ENCODE measurements at regions not wholly inside any gene's neighbourhood (a gene's known extent, or its start where the extent isn't known, plus 50 kb on each side); places are given as distances from the start of the nearest gene placed in this dataset.
"Not testable (repeated sequence)": the region's sequence is repeated elsewhere in the genome, so short reads cannot be mapped to it uniquely, and the experiment has no call there.

- H3K14ac ChIP-seq (ENCODE audit: low read length) = no peak overlapping the region
- H2BK5ac ChIP-seq (ENCODE audit: low read depth, low read length, poor library complexity) = no peak overlapping the region
- H3K79me2 ChIP-seq (ENCODE audit: control insufficient read depth, insufficient read depth, low read length, poor library complexity) = no peaks in the 10 kb centered on the region
- no peak overlapping the region for H4K8ac ChIP-seq (ENCODE audit: low read depth, low read length)
- H2BK120ac ChIP-seq (ENCODE audit: insufficient read depth, low read length, poor library complexity) = no peak overlapping the region
- H3K27ac ChIP-seq (ENCODE audit: low read depth, low read length) = no peak overlapping the region
- no peaks in the 10 kb centered on the region for H3K36me3 ChIP-seq (ENCODE audit: control insufficient read depth in 1 of 2, insufficient read depth in 2 of 2, low read length in 2 of 2)
- no peaks in the 10 kb centered on the region for H3K4me1 ChIP-seq (ENCODE audit: control insufficient read depth in 1 of 2, insufficient read depth in 2 of 2, low read length in 2 of 2)
- no peak overlapping the region for H4K12ac ChIP-seq (ENCODE audit: low read depth, low read length)
- no peak overlapping the region for H2AFZ ChIP-seq (ENCODE audit: insufficient read depth, low read length, poor library complexity)
- H3K18ac ChIP-seq (ENCODE audit: low read length) = no peak overlapping the region
- H3K23ac ChIP-seq (ENCODE audit: low read length) = no peak overlapping the region
- no peaks in the 10 kb centered on the region for H3K27me3 ChIP-seq (ENCODE audit: insufficient read depth, low read length)
- H3K4me3 ChIP-seq (ENCODE audit: low read depth, low read length) = no peak overlapping the region
- no peak for DNase-seq
- no peaks in the 10 kb centered on the region for H3K79me1 ChIP-seq (ENCODE audit: low read length)
- H3K9me3 ChIP-seq (ENCODE audit: insufficient read depth, low read depth, low read length) = no peaks in the 10 kb centered on the region
- no peak overlapping the region for H2BK12ac ChIP-seq (ENCODE audit: low read length)
- no peak overlapping the region for H3K4ac ChIP-seq (ENCODE audit: low read depth, low read length)
- no CpG with 5 or more reads among the region's 7 CpGs for WGBS (ENCODE audit: extremely low coverage, insufficient coverage, insufficient read length)
- no peak overlapping the region for H3K9ac ChIP-seq (ENCODE audit: low read length)
- no peak overlapping the region for H4K91ac ChIP-seq (ENCODE audit: low read depth, low read length)
- no peak overlapping the region for H2AK5ac ChIP-seq (ENCODE audit: low read length)
- H3K4me2 ChIP-seq (ENCODE audit: low read length) = no peak overlapping the region
Measured at GRCh38 chr5:87732875-87733768, 320.4 kb upstream of the CCNH start.

GRCh38 chr5:87729781-87730180 lies 317.1 kb upstream of the CCNH start:
- H3K9ac ChIP-seq (ENCODE audit: low read length) = no peak overlapping the region
- no peak overlapping the region for H3K14ac ChIP-seq (ENCODE audit: low read length)
- no peak overlapping the region for H2BK5ac ChIP-seq (ENCODE audit: low read depth, low read length, poor library complexity)
- H3K4me3 ChIP-seq (ENCODE audit: low read depth, low read length) = no peak overlapping the region
- H4K91ac ChIP-seq (ENCODE audit: low read depth, low read length) = no peak overlapping the region
- H3K79me1 ChIP-seq (ENCODE audit: low read length) = no peaks in the 10 kb centered on the region
- no peak overlapping the region for H3K4me2 ChIP-seq (ENCODE audit: low read length)
- H2AFZ ChIP-seq (ENCODE audit: insufficient read depth, low read length, poor library complexity) = no peak overlapping the region
- H2AK5ac ChIP-seq (ENCODE audit: low read length) = no peak overlapping the region
- H3K4me1 ChIP-seq (ENCODE audit: control insufficient read depth in 1 of 2, insufficient read depth in 2 of 2, low read length in 2 of 2) = no peaks in the 10 kb centered on the region
- H2BK120ac ChIP-seq (ENCODE audit: insufficient read depth, low read length, poor library complexity) = no peak overlapping the region
- H3K27me3 ChIP-seq (ENCODE audit: insufficient read depth, low read length) = no peaks in the 10 kb centered on the region
- no peak overlapping the region for H3K27ac ChIP-seq (ENCODE audit: low read depth, low read length)
- no peak for DNase-seq
- H3K36me3 ChIP-seq (ENCODE audit: control insufficient read depth in 1 of 2, insufficient read depth in 2 of 2, low read length in 2 of 2) = no peaks in the 10 kb centered on the region
- no peak overlapping the region for H3K4ac ChIP-seq (ENCODE audit: low read depth, low read length)
- no peak overlapping the region for H2BK12ac ChIP-seq (ENCODE audit: low read length)
- H3K79me2 ChIP-seq (ENCODE audit: control insufficient read depth, insufficient read depth, low read length, poor library complexity) = no peaks in the 10 kb centered on the region
- no peak overlapping the region for H3K23ac ChIP-seq (ENCODE audit: low read length)
- no peak overlapping the region for H3K18ac ChIP-seq (ENCODE audit: low read length)
- no peak overlapping the region for H4K8ac ChIP-seq (ENCODE audit: low read depth, low read length)
- H3K9me3 ChIP-seq (ENCODE audit: insufficient read depth, low read depth, low read length) = no peaks in the 10 kb centered on the region
- no peak overlapping the region for H4K12ac ChIP-seq (ENCODE audit: low read depth, low read length)

- Histone ChIP-seq H2AFZ (ENCODE audit: insufficient read depth, low read length, poor library complexity) (no peak overlapping the region), H4K91ac (ENCODE audit: low read depth, low read length) (no peak overlapping the region), H2AK5ac (ENCODE audit: low read length) (no peak overlapping the region), H3K23ac (ENCODE audit: low read length) (no peak overlapping the region), H3K79me2 (ENCODE audit: control insufficient read depth, insufficient read depth, low read length, poor library complexity) (no peaks in the 10 kb centered on the region), H3K4me2 (ENCODE audit: low read length) (no peak overlapping the region), H3K4ac (ENCODE audit: low read depth, low read length) (no peak overlapping the region), H3K9ac (ENCODE audit: low read length) (no peak overlapping the region), H2BK12ac (ENCODE audit: low read length) (no peak overlapping the region), H2BK120ac (ENCODE audit: insufficient read depth, low read length, poor library complexity) (no peak overlapping the region), H2BK5ac (ENCODE audit: low read depth, low read length, poor library complexity) (no peak overlapping the region), H3K79me1 (ENCODE audit: low read length) (no peaks in the 10 kb centered on the region), H3K4me1 (ENCODE audit: control insufficient read depth in 1 of 2, insufficient read depth in 2 of 2, low read length in 2 of 2) (no peaks in the 10 kb centered on the region), H3K36me3 (ENCODE audit: control insufficient read depth in 1 of 2, insufficient read depth in 2 of 2, low read length in 2 of 2) (no peaks in the 10 kb centered on the region), H4K12ac (ENCODE audit: low read depth, low read length) (no peak overlapping the region), H4K8ac (ENCODE audit: low read depth, low read length) (no peak overlapping the region), H3K9me3 (ENCODE audit: insufficient read depth, low read depth, low read length) (peaks cover 5% of the 10 kb centered on the region), H3K18ac (ENCODE audit: low read length) (no peak overlapping the region), H3K27ac (ENCODE audit: low read depth, low read length) (no peak overlapping the region), H3K4me3 (ENCODE audit: low read depth, low read length) (no peak overlapping the region), H3K14ac (ENCODE audit: low read length) (no peak overlapping the region), H3K27me3 (ENCODE audit: insufficient read depth, low read length) (no peaks in the 10 kb centered on the region)
- no CpG with 5 or more reads among the region's 3 CpGs for WGBS (ENCODE audit: extremely low coverage, insufficient coverage, insufficient read length)
- no peak for DNase-seq
Measured at GRCh38 chr5:87722286-87722685, 309.6 kb upstream of the CCNH start.

- not testable (repeated sequence) for H4K12ac ChIP-seq (ENCODE audit: low read depth, low read length); H2BK5ac ChIP-seq (ENCODE audit: low read depth, low read length, poor library complexity); H2AFZ ChIP-seq (ENCODE audit: insufficient read depth, low read length, poor library complexity); H3K4me3 ChIP-seq (ENCODE audit: low read depth, low read length); H2BK120ac ChIP-seq (ENCODE audit: insufficient read depth, low read length, poor library complexity); H2BK12ac ChIP-seq (ENCODE audit: low read length); H3K27ac ChIP-seq (ENCODE audit: low read depth, low read length); H4K8ac ChIP-seq (ENCODE audit: low read depth, low read length); H2AK5ac ChIP-seq (ENCODE audit: low read length); H3K4ac ChIP-seq (ENCODE audit: low read depth, low read length); H3K14ac ChIP-seq (ENCODE audit: low read length); H3K9ac ChIP-seq (ENCODE audit: low read length); H3K9me3 ChIP-seq (ENCODE audit: insufficient read depth, low read depth, low read length); H3K18ac ChIP-seq (ENCODE audit: low read length); H3K23ac ChIP-seq (ENCODE audit: low read length); H3K4me1 ChIP-seq (ENCODE audit: control insufficient read depth in 1 of 2, insufficient read depth in 2 of 2, low read length in 2 of 2); H3K79me1 ChIP-seq (ENCODE audit: low read length); H3K27me3 ChIP-seq (ENCODE audit: insufficient read depth, low read length); DNase-seq; H3K79me2 ChIP-seq (ENCODE audit: control insufficient read depth, insufficient read depth, low read length, poor library complexity); H3K4me2 ChIP-seq (ENCODE audit: low read length); H3K36me3 ChIP-seq (ENCODE audit: control insufficient read depth in 1 of 2, insufficient read depth in 2 of 2, low read length in 2 of 2); H4K91ac ChIP-seq (ENCODE audit: low read depth, low read length)
- no CpG with 5 or more reads among the region's 15 CpGs for WGBS (ENCODE audit: extremely low coverage, insufficient coverage, insufficient read length)
Measured at GRCh38 chr5:87718224-87718925, 305.6 kb upstream of the CCNH start.

Measured in trophoblast cell (in vitro differentiated cells and primary cell).